ENCODE measurements at regions not wholly inside any gene's neighbourhood (a gene's known extent, or its start where the extent isn't known, plus 50 kb on each side); places are given as distances from the start of the nearest gene placed in this dataset.
A peak's percentile ranks its signal among the peaks of the same experiment; 100 is the strongest.

- Mint-ChIP-seq H3K9me3 (no peaks in the 10 kb centered on the region), H3K4me1 (ENCODE audit: low read depth) (no peaks in the 10 kb centered on the region), H3K36me3 (ENCODE audit: low read depth) (no peaks in the 10 kb centered on the region), H3K27ac (no peak overlapping the region), H3K27me3 (ENCODE audit: low read depth) (peaks cover 6% of the 10 kb centered on the region), H3K4me3 (no peak overlapping the region)
- no peak for DNase-seq (ENCODE audit: low spot score)
These were observed 117.3 kb upstream of the SLC24A5 start for GRCh38 chr15:48003441-48003840.

DNA sequence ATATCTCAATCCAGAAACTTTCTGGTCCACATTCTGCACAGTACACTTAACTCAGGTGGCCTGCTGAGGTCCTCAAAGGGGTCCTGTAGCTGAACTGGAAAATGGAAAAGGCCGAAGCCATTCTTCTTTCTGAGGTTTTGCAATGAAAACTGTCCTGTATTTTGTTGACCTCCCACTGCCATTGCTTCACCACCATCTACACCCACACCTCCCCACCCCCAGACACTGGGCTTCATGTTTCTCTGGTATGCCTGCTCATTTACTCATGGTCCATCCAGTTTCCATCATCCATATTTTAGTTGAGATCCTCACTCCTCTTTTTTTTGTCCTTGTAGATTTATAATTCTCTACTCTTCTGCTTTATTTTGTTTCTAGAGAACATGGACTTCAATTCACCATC, 115.7 kb upstream of the SLC24A5 start:
- Mint-ChIP-seq H3K36me3 (ENCODE audit: low read depth) (no peaks in the 10 kb centered on the region), H3K27ac (no peak overlapping the region), H3K9me3 (no peaks in the 10 kb centered on the region), H3K4me1 (ENCODE audit: low read depth) (no peaks in the 10 kb centered on the region), H3K4me3 (no peak overlapping the region), H3K27me3 (ENCODE audit: low read depth) (peaks cover 6% of the 10 kb centered on the region)
- no peak for DNase-seq (ENCODE audit: low spot score)

DNA sequence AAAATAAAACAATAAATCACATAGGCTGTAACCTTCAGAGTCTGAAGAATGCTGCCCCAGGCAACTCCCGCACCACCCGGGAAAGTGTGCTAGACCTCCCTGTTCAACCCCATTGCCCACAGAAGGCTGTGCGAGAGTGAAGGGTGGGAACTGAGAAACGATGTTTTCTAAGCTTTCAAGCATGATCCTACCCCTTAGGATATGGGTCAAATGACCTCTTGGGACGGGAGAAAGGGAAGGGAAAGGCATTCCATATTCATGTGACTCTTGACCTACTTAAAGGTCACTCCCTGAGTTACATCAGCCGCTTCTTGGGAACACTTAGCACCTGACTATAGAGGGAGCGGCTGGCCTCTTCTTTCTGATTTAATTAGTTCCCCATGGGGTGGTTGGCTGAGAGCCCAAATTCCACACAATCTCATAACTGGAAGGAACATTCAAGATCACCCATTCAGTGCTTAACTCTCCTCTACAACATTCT, 114.7 kb upstream of the SLC24A5 start:
- H3K9me3 Mint-ChIP-seq, result no peaks in the 10 kb centered on the region
- H3K4me3 Mint-ChIP-seq, result no peak overlapping the region
- H3K27me3 Mint-ChIP-seq (ENCODE audit: low read depth), result peaks cover 6% of the 10 kb centered on the region
- DNase-seq (ENCODE audit: low spot score), result no peak
- H3K27ac Mint-ChIP-seq, result no peak overlapping the region
- no peaks in the 10 kb centered on the region for H3K4me1 Mint-ChIP-seq (ENCODE audit: low read depth)
- no peaks in the 10 kb centered on the region for H3K36me3 Mint-ChIP-seq (ENCODE audit: low read depth)

- no peaks in the 10 kb centered on the region for H3K36me3 Mint-ChIP-seq (ENCODE audit: low read depth)
- no peak overlapping the region for H3K4me3 Mint-ChIP-seq
- H3K4me1 Mint-ChIP-seq (ENCODE audit: low read depth), result no peaks in the 10 kb centered on the region
- peaks cover 1% of the 10 kb centered on the region for H3K27me3 Mint-ChIP-seq (ENCODE audit: low read depth)
- no peak for DNase-seq (ENCODE audit: low spot score)
- no peaks in the 10 kb centered on the region for H3K9me3 Mint-ChIP-seq
- H3K27ac Mint-ChIP-seq, result no peak overlapping the region
These were observed 110.5 kb upstream of the SLC24A5 start for GRCh38 chr15:48010316-48010715.

GRCh38 chr15:48012191-48012590, 108.6 kb upstream of the SLC24A5 start:
- Mint-ChIP-seq H3K27me3 (ENCODE audit: low read depth) (no peaks in the 10 kb centered on the region), H3K9me3 (no peaks in the 10 kb centered on the region), H3K4me1 (ENCODE audit: low read depth) (no peaks in the 10 kb centered on the region), H3K36me3 (ENCODE audit: low read depth) (no peaks in the 10 kb centered on the region), H3K27ac (no peak overlapping the region), H3K4me3 (no peak overlapping the region)
- no peak for DNase-seq (ENCODE audit: low spot score)

DNA sequence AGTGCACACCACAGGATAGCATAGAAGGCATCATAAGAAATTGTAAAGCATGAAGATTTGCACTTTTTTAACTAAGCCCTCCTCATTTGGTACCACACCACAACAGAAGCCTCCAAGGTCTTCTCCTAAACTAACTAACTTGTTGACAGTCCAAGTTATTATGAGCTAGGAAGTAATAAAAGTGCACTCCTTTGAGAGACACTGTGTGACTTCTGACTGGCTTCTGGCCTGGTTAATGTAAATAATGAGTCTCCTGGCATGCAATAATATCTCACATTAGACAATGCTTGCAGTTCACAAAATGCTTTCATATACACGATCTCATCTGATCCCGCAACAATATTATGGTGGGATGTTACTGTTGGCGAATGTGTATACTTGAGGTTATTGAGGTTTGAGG, 103.9 kb upstream of the SLC24A5 start:
- H3K4me1 Mint-ChIP-seq (ENCODE audit: low read depth), result peaks cover 4% of the 10 kb centered on the region
- H3K9me3 Mint-ChIP-seq, result no peaks in the 10 kb centered on the region
- no peak overlapping the region for H3K27ac Mint-ChIP-seq
- H3K27me3 Mint-ChIP-seq (ENCODE audit: low read depth), result no peaks in the 10 kb centered on the region
- H3K4me3 Mint-ChIP-seq, result no peak overlapping the region
- no peaks in the 10 kb centered on the region for H3K36me3 Mint-ChIP-seq (ENCODE audit: low read depth)
- DNase-seq (ENCODE audit: low spot score), result no peak

GRCh38 chr15:48017747-48018146, 103.0 kb upstream of the SLC24A5 start:
- Mint-ChIP-seq H3K4me3 (no peak overlapping the region), H3K27me3 (ENCODE audit: low read depth) (no peaks in the 10 kb centered on the region), H3K9me3 (no peaks in the 10 kb centered on the region), H3K4me1 (ENCODE audit: low read depth) (peaks cover 4% of the 10 kb centered on the region), H3K36me3 (ENCODE audit: low read depth) (no peaks in the 10 kb centered on the region), H3K27ac (no peak overlapping the region)
- no peak for DNase-seq (ENCODE audit: low spot score)

DNA sequence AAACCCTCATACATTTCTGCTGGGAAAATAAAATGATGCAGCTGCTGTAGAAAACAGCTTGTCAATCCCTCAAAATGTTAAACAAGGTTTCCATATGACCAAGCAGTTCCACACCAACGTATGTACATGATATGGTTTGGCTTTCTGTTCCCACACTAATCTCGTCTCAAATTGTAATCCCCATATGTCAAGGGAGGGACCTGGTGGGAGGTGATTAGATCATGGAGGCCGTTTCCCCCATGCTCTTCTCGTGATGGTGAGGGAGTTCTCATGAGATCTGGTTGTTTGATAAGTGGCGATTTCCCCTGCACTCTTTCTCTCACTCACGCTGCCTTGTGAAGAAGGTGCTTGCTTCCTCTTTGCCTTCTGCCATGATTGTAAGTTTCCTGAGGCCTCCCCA, 100.6 kb upstream of the SLC24A5 start:
- Mint-ChIP-seq H3K4me3 (no peak overlapping the region), H3K27ac (no peak overlapping the region), H3K36me3 (ENCODE audit: low read depth) (no peaks in the 10 kb centered on the region), H3K27me3 (ENCODE audit: low read depth) (no peaks in the 10 kb centered on the region), H3K9me3 (no peaks in the 10 kb centered on the region), H3K4me1 (ENCODE audit: low read depth) (peaks cover 4% of the 10 kb centered on the region)
- peak; percentile 11 for DNase-seq (ENCODE audit: low spot score)

DNA sequence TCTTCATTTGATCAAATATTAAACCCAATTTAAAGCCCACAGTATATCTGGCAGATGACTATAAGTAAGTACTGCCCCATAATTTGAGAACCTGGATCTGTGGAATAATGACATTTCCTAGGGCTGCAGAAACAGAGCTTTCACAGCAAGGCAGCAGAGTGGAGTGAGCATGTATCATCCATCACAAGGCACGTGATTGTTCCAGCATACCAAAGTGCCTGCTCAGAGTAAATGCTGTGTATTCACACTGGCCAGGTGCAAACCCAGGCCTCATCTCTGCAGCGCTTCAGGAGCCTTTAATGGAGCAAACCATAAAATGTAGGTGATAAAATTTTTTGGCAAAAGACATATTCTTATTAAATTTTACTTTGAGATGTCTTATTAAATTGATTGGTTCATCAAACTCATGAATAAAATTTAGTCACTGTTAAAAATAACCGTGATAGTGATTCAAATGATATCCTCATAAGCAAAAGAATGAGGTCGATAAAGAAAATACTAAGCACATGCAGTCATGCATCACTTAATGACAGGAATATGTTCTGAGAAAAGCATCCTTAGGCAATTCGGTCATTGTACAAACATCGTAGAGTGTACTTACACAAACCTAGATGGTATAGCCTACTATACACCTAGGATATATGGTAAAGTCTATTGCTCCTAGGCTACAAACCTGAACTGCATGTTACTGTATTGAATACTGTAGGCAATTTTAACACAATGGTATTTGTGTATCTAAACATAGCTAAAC, 99.3 kb upstream of the SLC24A5 start:
- no peak overlapping the region for H3K4me3 Mint-ChIP-seq
- no peak overlapping the region for H3K27ac Mint-ChIP-seq
- no peaks in the 10 kb centered on the region for H3K36me3 Mint-ChIP-seq (ENCODE audit: low read depth)
- no peak for DNase-seq (ENCODE audit: low spot score)
- peaks cover 4% of the 10 kb centered on the region for H3K4me1 Mint-ChIP-seq (ENCODE audit: low read depth)
- H3K9me3 Mint-ChIP-seq, result no peaks in the 10 kb centered on the region
- peaks cover 5% of the 10 kb centered on the region for H3K27me3 Mint-ChIP-seq (ENCODE audit: low read depth)

GRCh38 chr15:48025118-48025517, 95.7 kb upstream of the SLC24A5 start:
- Mint-ChIP-seq H3K27ac (no peak overlapping the region), H3K27me3 (ENCODE audit: low read depth) (peaks cover 6% of the 10 kb centered on the region), H3K36me3 (ENCODE audit: low read depth) (no peaks in the 10 kb centered on the region), H3K4me1 (ENCODE audit: low read depth) (peaks cover 4% of the 10 kb centered on the region), H3K9me3 (no peaks in the 10 kb centered on the region), H3K4me3 (no peak overlapping the region)
- no peak for DNase-seq (ENCODE audit: low spot score)

DNA sequence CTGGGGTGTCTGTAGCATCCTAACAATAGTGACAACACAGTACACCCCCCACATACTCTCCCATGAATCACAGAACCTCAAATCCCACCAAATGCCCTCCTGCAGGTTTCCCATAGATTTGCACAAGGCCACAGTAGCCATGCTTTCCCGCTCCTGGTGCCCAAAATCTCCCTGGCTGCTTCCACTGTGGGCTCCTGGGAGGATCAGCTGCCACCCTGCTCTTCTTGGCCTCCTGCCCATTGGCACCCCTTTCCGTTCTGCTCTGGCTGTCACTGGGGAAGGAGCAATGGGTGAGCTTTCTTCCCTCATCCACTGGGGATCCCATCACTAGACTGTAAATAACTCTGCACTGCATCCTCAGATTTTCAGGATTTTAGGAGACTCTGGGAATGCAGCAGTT, 92.1 kb upstream of the SLC24A5 start:
- Mint-ChIP-seq H3K36me3 (ENCODE audit: low read depth) (no peaks in the 10 kb centered on the region), H3K27me3 (ENCODE audit: low read depth) (peaks cover 11% of the 10 kb centered on the region), H3K4me1 (ENCODE audit: low read depth) (no peaks in the 10 kb centered on the region), H3K27ac (no peak overlapping the region), H3K9me3 (no peaks in the 10 kb centered on the region), H3K4me3 (no peak overlapping the region)
- no peak for DNase-seq (ENCODE audit: low spot score)

GRCh38 chr15:48029642-48030041, 91.1 kb upstream of the SLC24A5 start:
- no peak for DNase-seq (ENCODE audit: low spot score)
- H3K36me3 Mint-ChIP-seq (ENCODE audit: low read depth), result no peaks in the 10 kb centered on the region
- H3K4me3 Mint-ChIP-seq, result no peak overlapping the region
- no peak overlapping the region for H3K27ac Mint-ChIP-seq
- H3K27me3 Mint-ChIP-seq (ENCODE audit: low read depth), result peaks cover 11% of the 10 kb centered on the region
- H3K9me3 Mint-ChIP-seq, result no peaks in the 10 kb centered on the region
- H3K4me1 Mint-ChIP-seq (ENCODE audit: low read depth), result no peaks in the 10 kb centered on the region

DNA sequence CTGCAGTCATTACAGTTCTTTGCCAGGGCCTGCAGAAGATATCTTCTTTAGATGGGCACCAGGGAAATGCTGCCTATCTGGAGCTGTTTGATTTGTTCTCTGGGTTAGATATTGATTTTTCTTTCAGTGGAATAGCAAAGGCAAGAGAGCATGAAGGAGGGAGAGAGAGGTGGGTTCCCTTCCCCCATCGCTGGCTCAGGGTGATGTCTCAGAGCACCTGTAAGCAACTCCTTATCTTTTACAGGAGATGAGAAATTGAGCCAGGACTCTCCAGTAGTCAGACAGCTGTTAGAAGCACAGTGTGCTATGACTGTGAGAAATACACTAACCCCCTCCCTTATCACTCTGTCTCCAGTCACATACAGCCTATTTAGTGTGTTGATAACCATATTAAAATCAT, 89.3 kb upstream of the SLC24A5 start:
- no peak overlapping the region for H3K4me3 Mint-ChIP-seq
- no peak for DNase-seq (ENCODE audit: low spot score)
- H3K9me3 Mint-ChIP-seq, result no peaks in the 10 kb centered on the region
- H3K27ac Mint-ChIP-seq, result no peak overlapping the region
- peaks cover 6% of the 10 kb centered on the region for H3K27me3 Mint-ChIP-seq (ENCODE audit: low read depth)
- no peaks in the 10 kb centered on the region for H3K36me3 Mint-ChIP-seq (ENCODE audit: low read depth)
- no peaks in the 10 kb centered on the region for H3K4me1 Mint-ChIP-seq (ENCODE audit: low read depth)

GRCh38 chr15:48031973-48032372, 88.8 kb upstream of the SLC24A5 start:
- Mint-ChIP-seq H3K4me1 (ENCODE audit: low read depth) (no peaks in the 10 kb centered on the region), H3K27me3 (ENCODE audit: low read depth) (peaks cover 5% of the 10 kb centered on the region), H3K4me3 (no peak overlapping the region), H3K9me3 (no peaks in the 10 kb centered on the region), H3K27ac (no peak overlapping the region), H3K36me3 (ENCODE audit: low read depth) (no peaks in the 10 kb centered on the region)
- DNase-seq (ENCODE audit: low spot score), result no peak

DNA sequence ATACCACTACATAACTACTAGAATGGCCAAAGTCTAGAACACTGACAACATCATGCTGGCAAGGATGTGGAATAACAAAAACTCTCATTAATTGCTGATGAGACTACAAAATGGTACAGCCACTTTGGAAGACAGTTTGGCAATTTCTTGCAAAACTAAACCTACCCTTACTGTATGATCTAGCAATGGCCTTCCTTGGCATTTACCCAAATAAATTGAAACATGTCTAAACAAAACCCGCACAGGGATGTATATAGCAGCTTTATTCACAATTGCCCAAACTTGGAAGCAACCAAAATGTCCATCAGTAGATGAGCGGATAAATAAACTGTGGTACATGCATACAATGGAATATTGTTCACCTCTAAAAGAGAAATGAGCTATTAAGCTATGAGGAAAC, 87.9 kb upstream of the SLC24A5 start:
- Mint-ChIP-seq H3K27me3 (ENCODE audit: low read depth) (peaks cover 5% of the 10 kb centered on the region), H3K4me3 (no peak overlapping the region), H3K4me1 (ENCODE audit: low read depth) (no peaks in the 10 kb centered on the region), H3K27ac (no peak overlapping the region), H3K36me3 (ENCODE audit: low read depth) (no peaks in the 10 kb centered on the region), H3K9me3 (no peaks in the 10 kb centered on the region)
- no peak for DNase-seq (ENCODE audit: low spot score)
